K562 (cell line): ENCODE measurements at regions not wholly inside any gene's neighbourhood (a gene's known extent, or its start where the extent isn't known, plus 50 kb on each side); places are given as distances from the start of the nearest gene placed in this dataset.

Source experiments
- CCNT2 ChIP-seq: IDR thresholded peaks from 2 replicates; pipeline ENCODE4 v1.6.1; 2011; ENCODE audit warnings: borderline replicate concordance, low read depth, mild to moderate bottlenecking, moderate library complexity, mixed read lengths, low read length; ENCODE audit not compliant: insufficient read length; ENCODE audit errors: extremely low read depth
- ESRRA ChIP-seq: fragments of 450-650 bp; IDR thresholded peaks from 2 replicates; pipeline ENCODE4 v1.6.1; 2014; ENCODE audit warnings: low read depth, mild to moderate bottlenecking, moderate library complexity, borderline replicate concordance
- MCM7 ChIP-seq, 2 experiments: fragments of 450-650 bp; IDR thresholded peaks; 2 replicates each; pipeline ENCODE4 v1.6.1; 2016 to 2018
- PML ChIP-seq: IDR thresholded peaks from 2 replicates; pipeline ENCODE4 v1.6.1; 2012; ENCODE audit warnings: low read length, inconsistent platforms
- YY1 ChIP-seq, 3 experiments: IDR thresholded peaks; 2 replicates each; pipeline ENCODE4 v1.6.1; 2011; ENCODE audit warnings: low read length in 2 of 3, mild to moderate bottlenecking in 2 of 3, moderate library complexity in 2 of 3, borderline replicate concordance in 1 of 3, control low read depth in 1 of 3, low read depth in 1 of 3; ENCODE audit not compliant: insufficient read depth in 3 of 3, insufficient replicate concordance in 2 of 3, control insufficient read depth in 1 of 3, insufficient read length in 1 of 3; ENCODE audit errors: extremely low read depth in 1 of 3
- ZFP30 ChIP-seq: fragments of 250-450 bp; sonication (Bioruptor Pico); IDR thresholded peaks from 2 replicates; pipeline ENCODE4 v1.8.0; 2022; ENCODE audit warnings: moderate library complexity, mild to moderate bottlenecking, inconsistent platforms, borderline replicate concordance
- ZNF146 ChIP-seq: IDR thresholded peaks from one replicate; pipeline ENCODE4 v1.6.1; 2018; ENCODE audit warnings: missing compliant biosample characterization; ENCODE audit not compliant: unreplicated experiment
- TF ChIP-seq, protein P1 (sequence below): sonication (generic); formaldehyde crosslinking; IDR thresholded peaks from 2 replicates; pipeline ENCODE4 v1.8.0; 2022; ENCODE audit warnings: mild to moderate bottlenecking, missing genetic modification reagents
- TF ChIP-seq, protein P2 (sequence below): fragments of 250-450 bp; sonication (Bioruptor Pico); IDR thresholded peaks from 2 replicates; pipeline ENCODE4 v1.5.0; 2020; ENCODE audit warnings: mild to moderate bottlenecking, borderline replicate concordance

DNA sequence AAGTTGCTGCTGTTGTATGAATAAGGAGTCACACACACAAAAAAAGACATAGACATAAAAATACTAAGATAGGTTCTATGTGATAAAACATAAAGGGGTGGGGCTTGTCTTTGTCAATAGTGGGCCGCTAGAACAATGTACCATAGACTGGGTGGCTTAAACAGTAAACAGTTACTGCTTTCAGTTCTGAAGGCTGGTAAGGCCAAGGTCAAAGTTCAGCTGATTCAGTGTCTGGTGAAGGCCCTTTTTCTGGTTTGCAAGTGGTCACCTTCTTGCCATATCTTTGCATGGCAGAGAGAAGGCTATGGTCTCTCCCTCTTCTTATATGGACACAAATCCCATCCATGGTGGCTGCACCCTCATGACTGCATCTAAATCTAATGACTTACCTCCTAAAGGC is 1980.7 kb downstream of the PCDH7 start:
- TF ChIP-seq PML = no peak
- TF ChIP-seq, protein P1, sequence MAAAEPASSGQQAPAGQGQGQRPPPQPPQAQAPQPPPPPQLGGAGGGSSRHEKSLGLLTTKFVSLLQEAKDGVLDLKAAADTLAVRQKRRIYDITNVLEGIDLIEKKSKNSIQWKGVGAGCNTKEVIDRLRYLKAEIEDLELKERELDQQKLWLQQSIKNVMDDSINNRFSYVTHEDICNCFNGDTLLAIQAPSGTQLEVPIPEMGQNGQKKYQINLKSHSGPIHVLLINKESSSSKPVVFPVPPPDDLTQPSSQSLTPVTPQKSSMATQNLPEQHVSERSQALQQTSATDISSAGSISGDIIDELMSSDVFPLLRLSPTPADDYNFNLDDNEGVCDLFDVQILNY (CRISPR knock-in tag) = no peak
- TF ChIP-seq, protein P2, sequence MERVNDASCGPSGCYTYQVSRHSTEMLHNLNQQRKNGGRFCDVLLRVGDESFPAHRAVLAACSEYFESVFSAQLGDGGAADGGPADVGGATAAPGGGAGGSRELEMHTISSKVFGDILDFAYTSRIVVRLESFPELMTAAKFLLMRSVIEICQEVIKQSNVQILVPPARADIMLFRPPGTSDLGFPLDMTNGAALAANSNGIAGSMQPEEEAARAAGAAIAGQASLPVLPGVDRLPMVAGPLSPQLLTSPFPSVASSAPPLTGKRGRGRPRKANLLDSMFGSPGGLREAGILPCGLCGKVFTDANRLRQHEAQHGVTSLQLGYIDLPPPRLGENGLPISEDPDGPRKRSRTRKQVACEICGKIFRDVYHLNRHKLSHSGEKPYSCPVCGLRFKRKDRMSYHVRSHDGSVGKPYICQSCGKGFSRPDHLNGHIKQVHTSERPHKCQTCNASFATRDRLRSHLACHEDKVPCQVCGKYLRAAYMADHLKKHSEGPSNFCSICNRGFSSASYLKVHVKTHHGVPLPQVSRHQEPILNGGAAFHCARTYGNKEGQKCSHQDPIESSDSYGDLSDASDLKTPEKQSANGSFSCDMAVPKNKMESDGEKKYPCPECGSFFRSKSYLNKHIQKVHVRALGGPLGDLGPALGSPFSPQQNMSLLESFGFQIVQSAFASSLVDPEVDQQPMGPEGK (CRISPR knock-in tag) = no peak
- no peak for TF ChIP-seq CCNT2
- no peak for TF ChIP-seq YY1 (IDR thresholded peaks at IDR 0.05; ENCODE audit: borderline replicate concordance in 1 of 3, control insufficient read depth in 1 of 3, extremely low read depth in 1 of 3, insufficient read depth in 3 of 3, insufficient read length in 1 of 3, insufficient replicate concordance in 2 of 3, low read depth in 1 of 3, low read length in 2 of 3)
- TF ChIP-seq ZFP30 (CRISPR knock-in tag) = no peak
- no peak for TF ChIP-seq ESRRA
- no peak for TF ChIP-seq ZNF146 (CRISPR knock-in tag)
- no peak for TF ChIP-seq MCM7 (IDR thresholded peaks at IDR 0.05)
